Hepatocyte (in vitro differentiated cells): ENCODE measurements at regions not wholly inside any gene's neighbourhood (a gene's known extent, or its start where the extent isn't known, plus 50 kb on each side); places are given as distances from the start of the nearest gene placed in this dataset.

Experiments
- DNase-seq: peaks from one replicate; pipeline ENCODE4 v3.0.0-alpha.2; 2016; ENCODE audit warnings: low spot score
- H2AFZ ChIP-seq: fragments of 200-600 bp; sonication (generic); 2 replicates; pipeline ENCODE4 v1.6.0; 2016; ENCODE audit warnings: antibody characterized with exemption, mild to moderate bottlenecking
- H3K27ac ChIP-seq: fragments of 200-600 bp; sonication (generic); 2 replicates; pipeline ENCODE4 v1.5.1; 2016; ENCODE audit warnings: mild to moderate bottlenecking
- H3K27me3 ChIP-seq: fragments of 200-600 bp; sonication (generic); 2 replicates; pipeline ENCODE4 v1.6.1; 2016
- H3K36me3 ChIP-seq: fragments of 200-600 bp; sonication (generic); replicated peaks from 2 replicates; pipeline ENCODE4 v1.5.1; 2016; ENCODE audit warnings: low read depth; ENCODE audit not compliant: insufficient read depth
- H3K4me1 ChIP-seq: fragments of 200-600 bp; sonication (generic); 2 replicates; pipeline ENCODE4 v1.5.1; 2016; ENCODE audit warnings: mild to moderate bottlenecking, moderate library complexity; ENCODE audit not compliant: insufficient read depth
- H3K4me2 ChIP-seq: fragments of 200-600 bp; sonication (generic); 2 replicates; pipeline ENCODE4 v1.6.0; 2016
- H3K4me3 ChIP-seq: fragments of 200-600 bp; sonication (generic); 2 replicates; pipeline ENCODE4 v1.5.1; 2016; ENCODE audit warnings: mild to moderate bottlenecking
- H3K79me2 ChIP-seq: fragments of 200-600 bp; sonication (generic); 2 replicates; pipeline ENCODE4 v1.6.0; 2017; ENCODE audit warnings: mild to moderate bottlenecking
- H3K9me2 ChIP-seq: fragments of 200-600 bp; sonication (generic); replicated peaks from 2 replicates; pipeline ENCODE4 v1.6.0; 2017; ENCODE audit warnings: mild to moderate bottlenecking; ENCODE audit not compliant: insufficient read depth
- H3K9me3 ChIP-seq: fragments of 200-600 bp; sonication (generic); 2 replicates; pipeline ENCODE4 v1.5.1; 2016; ENCODE audit warnings: low read depth, mild to moderate bottlenecking
- H4K20me1 ChIP-seq: fragments of 200-600 bp; sonication (generic); 2 replicates; pipeline ENCODE4 v1.6.0; 2016; ENCODE audit warnings: mild to moderate bottlenecking; ENCODE audit not compliant: insufficient read depth, poor library complexity, severe bottlenecking
- EZH2 ChIP-seq: fragments of 200-600 bp; sonication (generic); IDR thresholded peaks from 2 replicates; pipeline ENCODE4 v1.6.1; 2016; ENCODE audit warnings: antibody characterized with exemption, mild to moderate bottlenecking, borderline replicate concordance
- EZH2phosphoT487 ChIP-seq: fragments of 200-600 bp; sonication (generic); IDR thresholded peaks from one replicate; pipeline ENCODE4 v1.6.1; 2018; ENCODE audit warnings: antibody characterized with exemption, mild to moderate bottlenecking, low read depth, moderate library complexity; ENCODE audit not compliant: unreplicated experiment, severe bottlenecking
- WGBS: methylation state at CpG from one replicate; pipeline ENCODE4 v1.1.6; 2016; ENCODE audit warnings: low lambda C conversion rate; ENCODE audit errors: missing lambda C conversion rate; 5-methylcytosine and 5-hydroxymethylcytosine counted together
- TF ChIP-seq, protein P1 (sequence below): fragments of 200-600 bp; sonication (generic); IDR thresholded peaks from 2 replicates; pipeline ENCODE4 v1.5.1; 2016; ENCODE audit warnings: antibody characterized with exemption, mild to moderate bottlenecking; ENCODE audit not compliant: poor library complexity

DNA sequence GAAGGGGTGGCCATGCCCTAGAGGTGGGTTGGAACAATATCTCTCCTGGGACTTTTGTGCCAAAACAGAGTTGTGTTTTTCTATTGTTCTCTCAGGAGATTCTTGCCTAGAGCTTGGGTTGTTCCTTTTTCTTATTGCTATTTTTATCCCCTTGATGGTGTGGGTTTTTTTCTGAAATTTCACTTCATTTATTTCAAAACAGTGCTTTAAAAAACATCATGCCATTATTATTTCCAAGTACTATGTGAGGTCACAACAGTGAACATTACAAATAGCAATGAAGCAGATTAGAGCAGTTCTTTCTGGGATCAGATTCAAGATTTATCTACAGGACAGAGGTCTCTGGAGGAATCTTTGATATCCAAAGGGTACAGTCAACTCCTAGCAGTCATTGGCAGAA, 76.6 kb downstream of the ACTBL2 start:
- no peak for TF ChIP-seq EZH2phosphoT487
- TF ChIP-seq EZH2 = no peak
- no peak for DNase-seq
- Histone ChIP-seq H3K79me2 (no peaks in the 10 kb centered on the region), H3K4me3 (no peak overlapping the region), H3K9me3 (no peaks in the 10 kb centered on the region), H2AFZ (no peak overlapping the region), H3K36me3 (no peaks in the 10 kb centered on the region), H4K20me1 (no peaks in the 10 kb centered on the region), H3K4me2 (no peak overlapping the region), H3K27ac (no peak overlapping the region), H3K27me3 (no peaks in the 10 kb centered on the region), H3K4me1 (peaks cover 4% of the 10 kb centered on the region), H3K9me2 (no peaks in the 10 kb centered on the region)

DNA sequence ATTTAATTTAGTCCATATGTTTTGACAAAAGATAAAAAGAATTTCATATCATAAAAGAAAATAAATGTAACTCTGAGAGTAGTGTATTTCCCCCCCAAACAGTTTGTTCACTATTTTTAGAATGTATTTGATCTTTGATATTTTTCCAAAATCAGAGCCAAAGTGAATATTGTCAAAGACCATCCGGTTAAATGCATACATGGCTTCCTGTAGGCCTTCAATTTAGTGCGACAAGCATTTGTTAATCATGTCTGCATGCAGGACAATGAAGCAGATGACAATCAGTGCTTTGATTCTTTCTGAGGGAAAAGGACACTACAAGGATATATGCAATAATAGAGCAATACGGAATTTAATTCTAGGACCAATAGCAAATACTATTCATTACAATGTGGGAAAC, 79.8 kb downstream of the ACTBL2 start:
- H2AFZ ChIP-seq = no peak overlapping the region
- TF ChIP-seq EZH2 (no peak), EZH2phosphoT487 (no peak)
- TF ChIP-seq, protein P1, sequence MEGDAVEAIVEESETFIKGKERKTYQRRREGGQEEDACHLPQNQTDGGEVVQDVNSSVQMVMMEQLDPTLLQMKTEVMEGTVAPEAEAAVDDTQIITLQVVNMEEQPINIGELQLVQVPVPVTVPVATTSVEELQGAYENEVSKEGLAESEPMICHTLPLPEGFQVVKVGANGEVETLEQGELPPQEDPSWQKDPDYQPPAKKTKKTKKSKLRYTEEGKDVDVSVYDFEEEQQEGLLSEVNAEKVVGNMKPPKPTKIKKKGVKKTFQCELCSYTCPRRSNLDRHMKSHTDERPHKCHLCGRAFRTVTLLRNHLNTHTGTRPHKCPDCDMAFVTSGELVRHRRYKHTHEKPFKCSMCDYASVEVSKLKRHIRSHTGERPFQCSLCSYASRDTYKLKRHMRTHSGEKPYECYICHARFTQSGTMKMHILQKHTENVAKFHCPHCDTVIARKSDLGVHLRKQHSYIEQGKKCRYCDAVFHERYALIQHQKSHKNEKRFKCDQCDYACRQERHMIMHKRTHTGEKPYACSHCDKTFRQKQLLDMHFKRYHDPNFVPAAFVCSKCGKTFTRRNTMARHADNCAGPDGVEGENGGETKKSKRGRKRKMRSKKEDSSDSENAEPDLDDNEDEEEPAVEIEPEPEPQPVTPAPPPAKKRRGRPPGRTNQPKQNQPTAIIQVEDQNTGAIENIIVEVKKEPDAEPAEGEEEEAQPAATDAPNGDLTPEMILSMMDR = no peak
- H3K27me3 ChIP-seq = no peaks in the 10 kb centered on the region
- no peak for DNase-seq
- H3K9me3 ChIP-seq = peaks cover 7% of the 10 kb centered on the region
- H3K4me2 ChIP-seq = no peak overlapping the region
- 79% methylated on average over 3 of the region's 3 CpGs for WGBS
- H3K9me2 ChIP-seq = no peaks in the 10 kb centered on the region
- no peaks in the 10 kb centered on the region for H3K79me2 ChIP-seq
- no peaks in the 10 kb centered on the region for H3K36me3 ChIP-seq
- no peak overlapping the region for H3K27ac ChIP-seq
- H4K20me1 ChIP-seq = no peaks in the 10 kb centered on the region
- no peaks in the 10 kb centered on the region for H3K4me1 ChIP-seq
- H3K4me3 ChIP-seq = no peak overlapping the region

DNA sequence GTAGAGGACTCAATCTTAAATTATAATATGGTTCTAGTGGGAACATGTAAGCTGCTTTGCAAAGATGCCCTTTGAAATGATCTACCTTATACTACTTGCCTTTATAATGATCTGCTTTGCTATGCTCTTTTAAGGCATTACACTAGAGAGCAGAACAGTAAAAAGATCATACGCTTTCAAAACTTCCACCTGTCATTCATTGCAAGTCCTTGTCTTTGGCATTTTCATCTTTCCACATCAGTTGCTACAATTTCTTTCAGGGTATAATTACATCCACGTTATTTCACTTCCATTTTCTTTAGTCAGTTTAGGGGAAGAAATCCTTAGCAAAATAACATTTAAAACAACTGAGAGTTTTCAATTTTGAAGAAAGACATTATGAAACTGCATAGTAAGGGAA, 80.3 kb downstream of the ACTBL2 start:
- Histone ChIP-seq H3K9me2 (no peaks in the 10 kb centered on the region), H3K4me1 (no peaks in the 10 kb centered on the region), H3K27ac (no peak overlapping the region), H3K36me3 (no peaks in the 10 kb centered on the region), H3K4me2 (no peak overlapping the region), H4K20me1 (no peaks in the 10 kb centered on the region), H3K79me2 (no peaks in the 10 kb centered on the region), H2AFZ (no peak overlapping the region), H3K9me3 (peaks cover 7% of the 10 kb centered on the region), H3K4me3 (no peak overlapping the region), H3K27me3 (no peaks in the 10 kb centered on the region)
- TF ChIP-seq EZH2 = no peak
- TF ChIP-seq EZH2phosphoT487 = no peak
- TF ChIP-seq, protein P1 = no peak
- no peak for DNase-seq
- WGBS = 86% methylated on average over 2 of the region's 2 CpGs

DNA sequence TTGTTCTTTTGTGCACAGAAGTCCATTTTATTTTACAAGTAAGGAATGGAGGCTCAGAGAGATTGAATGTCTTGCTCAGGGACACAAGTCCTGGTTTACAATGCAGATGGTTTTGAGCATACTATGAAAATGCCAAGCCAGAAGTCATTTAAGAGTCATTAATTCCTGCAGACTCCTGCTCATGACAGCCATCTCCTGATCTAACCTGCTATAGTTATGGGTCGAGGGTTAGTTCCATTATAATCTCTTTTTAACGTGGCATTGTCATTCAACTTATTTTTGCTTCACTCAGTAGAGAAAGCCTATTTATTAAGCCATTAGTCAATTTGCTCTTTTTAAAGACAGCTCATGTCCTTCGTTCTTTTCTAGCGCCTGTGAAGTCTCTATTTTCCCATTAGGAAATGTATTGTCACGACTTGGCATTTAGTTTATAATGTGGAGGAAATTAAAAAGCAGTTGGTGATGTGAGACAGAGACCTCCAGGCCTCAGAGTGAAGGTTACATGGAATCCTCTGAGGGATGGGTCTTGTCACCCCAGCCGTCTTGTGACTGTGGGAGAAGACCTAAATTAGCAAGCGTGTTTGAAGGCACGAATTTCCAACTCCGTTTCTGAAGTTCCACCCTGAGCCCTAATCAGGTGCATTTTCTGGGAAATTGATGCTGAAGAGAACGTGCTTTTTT, 84.1 kb downstream of the ACTBL2 start:
- no peak overlapping the region for H2AFZ ChIP-seq
- H3K36me3 ChIP-seq = no peaks in the 10 kb centered on the region
- H3K27ac ChIP-seq = no peak overlapping the region
- no peaks in the 10 kb centered on the region for H4K20me1 ChIP-seq
- peaks cover 7% of the 10 kb centered on the region for H3K9me3 ChIP-seq
- no peak overlapping the region for H3K4me2 ChIP-seq
- TF ChIP-seq, protein P1 = no peak
- no peak for TF ChIP-seq EZH2
- no peak for TF ChIP-seq EZH2phosphoT487
- H3K9me2 ChIP-seq = no peaks in the 10 kb centered on the region
- DNase-seq = no peak
- H3K4me3 ChIP-seq = no peak overlapping the region
- 88% methylated on average over 10 of the region's 10 CpGs for WGBS
- H3K27me3 ChIP-seq = no peaks in the 10 kb centered on the region
- H3K79me2 ChIP-seq = no peaks in the 10 kb centered on the region
- H3K4me1 ChIP-seq = no peaks in the 10 kb centered on the region
